Muscle layer of duodenum (tissue), 2 donors: ENCODE measurements at regions not wholly inside any gene's neighbourhood (a gene's known extent, or its start where the extent isn't known, plus 50 kb on each side); places are given as distances from the start of the nearest gene placed in this dataset.

Experiments used
- H3K27ac ChIP-seq: one replicate; pipeline ENCODE4 v1.7.0; 2013; ENCODE audit warnings: mild to moderate bottlenecking, low read length
- H3K27me3 ChIP-seq: one replicate; pipeline ENCODE4 v1.7.0; 2013; ENCODE audit warnings: low read depth, mild to moderate bottlenecking, control low read depth, low read length
- H3K36me3 ChIP-seq, 2 donors: one replicate each; pipeline ENCODE4 v1.7.0; 2013; ENCODE audit warnings: low read length in 2 of 2, control low read depth in 1 of 2, mild to moderate bottlenecking in 1 of 2; ENCODE audit not compliant: insufficient read depth in 2 of 2, control insufficient read depth in 1 of 2
- H3K4me1 ChIP-seq, 2 donors: one replicate each; pipeline ENCODE4 v1.7.0; 2013; ENCODE audit warnings: low read length in 2 of 2, mild to moderate bottlenecking in 2 of 2, control low read depth in 1 of 2, moderate library complexity in 1 of 2; ENCODE audit not compliant: insufficient read depth in 2 of 2, control insufficient read depth in 1 of 2
- H3K4me3 ChIP-seq, 2 donors: one replicate each; pipeline ENCODE4 v1.7.0; 2013; ENCODE audit warnings: low read length in 2 of 2, low read depth in 1 of 2, mild to moderate bottlenecking in 1 of 2
- H3K9me3 ChIP-seq, 2 donors: one replicate each; pipeline ENCODE4 v1.7.0; 2013; ENCODE audit warnings: low read length in 2 of 2, control low read depth in 1 of 2, mild to moderate bottlenecking in 1 of 2; ENCODE audit not compliant: control insufficient read depth in 1 of 2
- donor health status: healthy.

- no peaks in the 10 kb centered on the region for H3K9me3 ChIP-seq
- H3K27ac ChIP-seq = no peak overlapping the region
- H3K27me3 ChIP-seq = no peaks in the 10 kb centered on the region
- no peaks in the 10 kb centered on the region for H3K4me1 ChIP-seq
- no peak overlapping the region for H3K4me3 ChIP-seq
- no peaks in the 10 kb centered on the region for H3K36me3 ChIP-seq
Measured at GRCh38 chr9:23073136-23073535, 626.5 kb downstream of the DMRTA1 start.

GRCh38 chr9:23079798-23080197, 633.2 kb downstream of the DMRTA1 start:
- Histone ChIP-seq H3K27ac (no peak overlapping the region), H3K4me3 (no peak overlapping the region), H3K9me3 (no peaks in the 10 kb centered on the region), H3K27me3 (no peaks in the 10 kb centered on the region), H3K36me3 (no peaks in the 10 kb centered on the region), H3K4me1 (no peaks in the 10 kb centered on the region)

- H3K9me3 ChIP-seq = no peaks in the 10 kb centered on the region
- no peaks in the 10 kb centered on the region for H3K4me1 ChIP-seq
- no peak overlapping the region for H3K27ac ChIP-seq
- H3K27me3 ChIP-seq = no peaks in the 10 kb centered on the region
- H3K36me3 ChIP-seq = no peaks in the 10 kb centered on the region
- H3K4me3 ChIP-seq = no peak overlapping the region
Measured at GRCh38 chr9:23081377-23081776, 634.8 kb downstream of the DMRTA1 start.

- Histone ChIP-seq H3K36me3 (no peaks in the 10 kb centered on the region), H3K4me3 (no peak overlapping the region), H3K27ac (no peak overlapping the region), H3K9me3 (no peaks in the 10 kb centered on the region), H3K27me3 (no peaks in the 10 kb centered on the region), H3K4me1 (no peaks in the 10 kb centered on the region)
Measured at GRCh38 chr9:23088932-23089364, 642.3 kb downstream of the DMRTA1 start.

- H3K4me1 ChIP-seq = no peaks in the 10 kb centered on the region
- H3K27me3 ChIP-seq = no peaks in the 10 kb centered on the region
- no peak overlapping the region for H3K27ac ChIP-seq
- H3K9me3 ChIP-seq = no peaks in the 10 kb centered on the region
- H3K4me3 ChIP-seq = no peak overlapping the region
- no peaks in the 10 kb centered on the region for H3K36me3 ChIP-seq
Measured at GRCh38 chr9:23117616-23118015, 671.0 kb downstream of the DMRTA1 start.

GRCh38 chr9:23120630-23121029, 674.0 kb downstream of the DMRTA1 start:
- no peak overlapping the region for H3K27ac ChIP-seq
- no peaks in the 10 kb centered on the region for H3K9me3 ChIP-seq
- no peaks in the 10 kb centered on the region for H3K27me3 ChIP-seq

GRCh38 chr9:23123048-23123632, 676.5 kb downstream of the DMRTA1 start:
- Histone ChIP-seq H3K4me3 (no peak overlapping the region), H3K9me3 (no peaks in the 10 kb centered on the region), H3K27ac (no peak overlapping the region), H3K36me3 (no peaks in the 10 kb centered on the region), H3K4me1 (no peaks in the 10 kb centered on the region), H3K27me3 (no peaks in the 10 kb centered on the region)

More at GRCh38 chr9:23120630-23121029, 674.0 kb downstream of the DMRTA1 start:
- no peak overlapping the region for H3K4me3 ChIP-seq
- no peaks in the 10 kb centered on the region for H3K36me3 ChIP-seq
- H3K4me1 ChIP-seq = no peaks in the 10 kb centered on the region

- peaks cover 0 to 5% of the 10 kb centered on the region in 2 donors for H3K9me3 ChIP-seq
- no peak overlapping the region for H3K4me3 ChIP-seq
- H3K36me3 ChIP-seq = no peaks in the 10 kb centered on the region
- H3K27me3 ChIP-seq = no peaks in the 10 kb centered on the region
- no peaks in the 10 kb centered on the region for H3K4me1 ChIP-seq
- no peak overlapping the region for H3K27ac ChIP-seq
Measured at GRCh38 chr9:23145467-23145866, 680.6 kb downstream of the ELAVL2 start.

GRCh38 chr9:23153058-23153457, 673.0 kb downstream of the ELAVL2 start:
- Histone ChIP-seq H3K4me1 (no peaks in the 10 kb centered on the region), H3K27me3 (no peaks in the 10 kb centered on the region), H3K9me3 (peaks cover 0 to 2% of the 10 kb centered on the region in 2 donors), H3K4me3 (no peak overlapping the region), H3K27ac (no peak overlapping the region), H3K36me3 (no peaks in the 10 kb centered on the region)

- no peaks in the 10 kb centered on the region for H3K36me3 ChIP-seq
- peaks cover 0 to 7% of the 10 kb centered on the region in 2 donors for H3K9me3 ChIP-seq
- no peaks in the 10 kb centered on the region for H3K4me1 ChIP-seq
- H3K4me3 ChIP-seq = no peak overlapping the region
- no peaks in the 10 kb centered on the region for H3K27me3 ChIP-seq
- no peak overlapping the region for H3K27ac ChIP-seq
Measured at GRCh38 chr9:23160491-23160890, 665.5 kb downstream of the ELAVL2 start.

- Histone ChIP-seq H3K27me3 (no peaks in the 10 kb centered on the region), H3K36me3 (no peaks in the 10 kb centered on the region), H3K9me3 (peaks cover 0 to 7% of the 10 kb centered on the region in 2 donors), H3K4me3 (no peak overlapping the region), H3K27ac (no peak overlapping the region), H3K4me1 (no peaks in the 10 kb centered on the region)
Measured at GRCh38 chr9:23160952-23161469, 665.0 kb downstream of the ELAVL2 start.

GRCh38 chr9:23162789-23163188, 663.3 kb downstream of the ELAVL2 start:
- H3K27ac ChIP-seq = no peak overlapping the region
- H3K4me3 ChIP-seq = no peak overlapping the region
- no peaks in the 10 kb centered on the region for H3K4me1 ChIP-seq
- peaks cover 0 to 7% of the 10 kb centered on the region in 2 donors for H3K9me3 ChIP-seq
- H3K36me3 ChIP-seq = no peaks in the 10 kb centered on the region
- no peaks in the 10 kb centered on the region for H3K27me3 ChIP-seq
